IPS-NIHi7 (cell line): ENCODE measurements at regions not wholly inside any gene's neighbourhood (a gene's known extent, or its start where the extent isn't known, plus 50 kb on each side); places are given as distances from the start of the nearest gene placed in this dataset.
"Not testable (repeated sequence)": the region's sequence is repeated elsewhere in the genome, so short reads cannot be mapped to it uniquely, and the experiment has no call there.

ENCODE experiments used
- DNase-seq: peaks from one replicate; pipeline ENCODE4 v3.0.0; 2012; ENCODE audit warnings: mixed read lengths; ENCODE audit errors: extremely low spot score

- no peak for DNase-seq
Observed at GRCh38 chr12:19988001-19988400, 380.3 kb upstream of the PDE3A start.

DNA sequence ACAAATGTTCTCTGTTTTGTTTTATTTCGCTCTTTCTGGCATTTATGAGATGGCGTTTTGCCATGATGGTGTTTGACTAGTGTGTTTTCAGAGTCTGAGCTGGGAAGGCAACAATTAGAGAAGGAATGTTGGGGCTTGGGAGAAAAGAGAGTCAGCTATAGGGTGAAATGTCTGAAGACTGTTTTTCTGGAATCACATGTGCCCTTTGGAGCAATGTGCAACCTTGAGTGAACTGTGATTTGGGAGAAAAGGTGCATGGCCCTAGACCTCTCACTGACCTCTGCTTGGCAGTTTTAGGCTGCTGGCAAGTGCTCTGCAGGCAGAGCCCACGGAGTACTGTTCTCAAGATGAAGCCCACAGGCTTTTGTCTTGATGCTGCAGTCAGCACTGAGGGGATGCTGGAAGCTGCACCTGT, 379.9 kb upstream of the PDE3A start:
- DNase-seq = no peak

- no peak for DNase-seq
Observed at GRCh38 chr12:19988948-19989347, 379.4 kb upstream of the PDE3A start.

DNA sequence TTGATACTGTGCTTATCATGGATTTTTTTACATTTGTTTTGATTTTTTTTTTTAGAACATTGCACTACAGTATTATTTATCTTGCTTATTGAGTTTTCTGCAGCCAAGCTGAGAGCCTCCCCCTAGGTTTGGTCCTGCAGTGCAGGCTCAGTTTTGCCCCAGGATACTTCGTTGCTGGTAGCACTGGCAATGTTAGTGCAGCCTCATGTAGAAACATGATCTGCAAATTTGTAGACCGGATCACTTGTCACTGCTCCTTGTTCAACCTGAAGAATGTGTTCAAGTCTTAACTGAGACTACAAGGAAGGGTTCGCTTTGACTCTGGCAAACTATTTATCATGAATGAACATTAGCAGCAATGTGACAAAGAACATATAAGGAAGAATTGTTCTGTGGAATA, 377.2 kb upstream of the PDE3A start:
- no peak for DNase-seq

DNA sequence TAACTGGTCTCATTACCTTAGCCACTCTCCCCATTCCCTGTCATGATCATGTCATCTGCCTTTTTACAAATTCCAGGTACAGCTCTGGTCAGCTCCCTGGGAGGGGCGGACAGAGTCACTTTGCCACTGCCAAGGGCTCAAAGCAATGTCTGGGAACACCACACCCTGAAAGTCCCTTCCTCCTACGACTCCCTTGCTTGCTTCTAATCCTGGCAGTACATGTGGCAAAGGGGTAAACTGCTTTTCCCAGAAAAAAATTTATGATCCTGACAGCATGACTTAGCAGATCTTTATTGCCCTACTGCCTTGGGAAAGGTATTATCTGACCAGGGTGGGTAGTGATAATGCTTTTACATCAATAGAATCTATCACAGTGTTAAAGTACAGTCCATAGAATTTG, 376.0 kb upstream of the PDE3A start:
- DNase-seq = no peak

DNA sequence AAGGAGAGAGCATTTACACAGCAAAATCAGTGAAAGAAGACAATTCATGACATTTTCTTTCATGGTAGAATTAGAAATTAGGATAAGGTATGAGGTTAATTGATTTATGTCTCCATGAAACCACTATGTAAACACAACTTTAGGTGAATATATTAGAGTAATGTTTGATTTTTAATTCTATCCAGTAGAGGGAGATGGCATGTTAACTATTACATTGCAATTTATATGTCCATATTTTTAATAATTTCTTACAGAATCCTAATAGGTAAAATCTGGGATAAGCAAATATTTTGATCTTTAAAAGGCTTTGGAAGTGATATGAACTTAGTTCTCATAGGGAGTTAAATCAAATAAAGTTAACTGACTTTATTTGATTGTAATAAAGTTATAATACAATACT, 373.4 kb upstream of the PDE3A start:
- no peak for DNase-seq

DNA sequence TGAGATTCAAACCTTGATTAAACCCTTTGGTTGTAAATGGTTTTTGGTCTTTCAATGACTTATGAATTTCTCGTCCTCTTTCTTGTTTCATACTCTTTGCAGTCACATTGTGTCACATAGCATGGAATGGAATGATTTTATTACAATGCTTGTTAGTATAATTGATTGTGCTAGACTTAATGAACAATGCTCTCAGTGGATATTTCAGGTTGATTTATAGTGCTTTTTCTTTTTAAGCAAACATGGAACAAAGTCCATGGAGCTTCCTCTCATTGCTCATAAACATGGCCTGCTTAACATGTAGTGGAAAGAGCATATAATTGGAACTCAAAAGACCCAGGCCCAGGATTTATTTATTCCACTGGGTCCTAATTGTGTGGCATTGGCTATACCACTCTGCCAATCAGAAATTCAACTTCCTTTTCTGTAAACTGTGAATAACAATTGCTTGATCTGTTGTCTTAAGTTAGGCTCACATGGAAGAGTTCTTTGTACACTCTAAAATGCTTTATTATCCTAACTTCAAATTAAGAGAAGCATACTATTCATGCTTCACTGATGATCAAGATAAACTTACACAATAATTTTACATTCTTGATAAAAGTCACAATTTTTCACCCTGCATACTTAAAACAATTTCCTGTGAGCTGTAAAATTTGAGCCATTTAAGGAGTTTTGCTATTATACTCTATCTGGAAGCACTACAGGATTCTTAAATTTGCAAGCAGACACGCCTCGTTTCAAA, 370.5 kb upstream of the PDE3A start:
- no peak for DNase-seq

DNA sequence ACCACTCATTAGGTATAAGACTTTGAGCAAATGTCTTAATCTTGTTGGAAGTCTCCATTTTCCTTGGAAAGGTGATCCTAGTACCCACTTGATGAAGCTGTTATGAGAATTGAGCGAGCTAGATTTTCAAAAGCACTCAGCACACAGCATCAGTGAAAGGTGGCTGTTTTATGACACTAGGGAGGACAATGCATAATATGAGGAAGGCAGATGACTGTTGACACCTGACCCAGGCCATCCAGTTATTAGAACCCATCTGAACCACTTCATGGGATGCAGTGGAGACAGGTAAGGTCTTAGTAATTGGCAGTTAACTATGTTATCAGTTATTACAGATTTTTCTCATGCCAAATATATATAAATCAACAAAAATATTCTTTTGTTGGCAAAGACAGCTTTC, 369.9 kb upstream of the PDE3A start:
- no peak for DNase-seq

- DNase-seq = no peak
Observed at GRCh38 chr12:19998961-19999804, 369.2 kb upstream of the PDE3A start.

- no peak for DNase-seq
Observed at GRCh38 chr12:19999805-20000138, 368.6 kb upstream of the PDE3A start.

DNA sequence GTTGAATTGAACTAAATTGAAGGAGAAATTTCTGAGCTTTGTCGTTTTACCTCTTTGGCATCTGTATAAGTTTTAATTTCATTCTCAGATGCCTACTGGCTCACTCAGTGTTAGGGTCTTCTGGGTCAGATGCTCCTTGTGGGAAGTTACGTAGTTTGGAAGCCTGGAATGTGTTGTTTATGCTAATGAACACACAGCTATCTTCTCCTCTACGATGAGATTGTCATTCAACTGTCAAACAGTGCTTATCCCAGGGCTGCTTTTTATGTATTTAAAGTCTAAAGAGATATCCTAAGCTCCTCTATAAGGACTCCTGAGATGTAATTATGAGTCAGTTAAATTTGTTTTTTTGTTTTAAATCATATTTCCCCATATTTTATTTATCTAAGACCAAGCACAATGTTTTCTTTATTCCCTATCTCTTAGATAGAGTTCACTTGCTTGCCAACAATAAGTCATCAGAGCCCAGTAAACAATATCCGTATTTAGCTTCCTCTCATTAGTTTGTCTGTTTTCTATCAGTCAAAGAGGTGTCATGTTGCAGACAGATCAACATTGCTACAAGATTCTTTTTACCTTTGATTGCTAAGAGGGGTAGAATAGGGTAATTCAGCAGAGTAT, 368.0 kb upstream of the PDE3A start:
- DNase-seq = no peak

GRCh38 chr12:20003252-20003651, 365.1 kb upstream of the PDE3A start:
- no peak for DNase-seq

GRCh38 chr12:20004952-20005351, 363.4 kb upstream of the PDE3A start:
- no peak for DNase-seq

- DNase-seq = no peak
Observed at GRCh38 chr12:20006871-20007730, 361.2 kb upstream of the PDE3A start.

GRCh38 chr12:20009965-20010364, 358.4 kb upstream of the PDE3A start:
- not testable (repeated sequence) for DNase-seq

DNA sequence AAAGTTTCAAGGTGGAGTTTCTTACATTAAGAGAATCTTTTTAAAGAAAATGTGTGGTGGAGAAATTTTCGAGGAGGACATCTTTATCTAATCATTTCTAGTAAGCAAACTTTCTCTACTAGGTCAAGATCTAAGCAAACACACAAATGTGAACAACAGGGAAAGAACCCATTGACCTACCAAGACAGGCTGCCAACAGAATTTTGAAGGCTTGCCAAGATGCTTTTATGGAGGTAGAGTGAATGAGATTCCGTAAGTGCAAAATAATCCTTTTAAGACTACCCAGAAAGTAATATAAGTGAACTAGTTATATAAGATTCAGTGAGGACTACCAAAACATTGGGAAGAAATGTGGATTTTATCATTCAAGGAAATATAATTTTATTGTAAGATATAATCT, 357.1 kb upstream of the PDE3A start:
- no peak for DNase-seq

- DNase-seq = no peak
Observed at GRCh38 chr12:20017802-20018201, 350.5 kb upstream of the PDE3A start.

DNA sequence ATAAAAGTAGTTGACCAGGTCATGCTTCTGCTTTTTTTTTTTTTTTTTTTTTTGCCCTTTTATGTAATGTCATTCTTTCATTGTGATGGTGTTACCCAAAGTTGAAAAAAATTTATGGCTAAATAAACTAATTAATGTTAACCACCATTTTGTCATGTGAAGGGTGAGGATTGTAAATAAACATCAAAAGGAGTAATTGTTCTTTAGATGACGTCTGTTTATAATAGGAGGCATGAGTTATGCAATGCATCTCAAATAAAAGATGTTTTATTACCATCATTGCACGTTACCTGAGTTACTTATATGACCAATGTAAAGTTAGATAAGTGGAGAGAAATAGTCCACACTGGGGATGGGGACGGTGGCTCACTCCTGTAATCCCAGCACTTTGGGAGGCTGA, 349.9 kb upstream of the PDE3A start:
- no peak for DNase-seq

DNA sequence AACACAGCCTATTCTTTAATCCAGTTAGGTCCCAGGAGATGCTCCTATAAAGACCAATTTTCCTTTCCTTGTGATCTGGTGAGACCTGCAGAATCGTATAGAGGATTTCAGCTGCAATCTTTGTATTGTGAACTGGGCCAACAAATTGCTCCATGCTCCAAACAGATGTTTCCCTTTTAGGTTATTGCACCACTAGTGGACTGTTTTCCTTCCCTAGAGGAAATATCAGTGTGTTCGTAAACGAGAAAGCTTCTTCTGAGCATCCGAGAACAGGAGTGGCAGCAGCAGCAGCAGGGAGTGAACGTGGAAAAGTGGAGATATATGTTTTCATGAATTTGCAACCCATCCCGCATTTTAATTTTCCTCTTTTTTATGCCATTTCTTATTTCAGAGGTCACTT, 344.1 kb upstream of the PDE3A start:
- DNase-seq = no peak

DNA sequence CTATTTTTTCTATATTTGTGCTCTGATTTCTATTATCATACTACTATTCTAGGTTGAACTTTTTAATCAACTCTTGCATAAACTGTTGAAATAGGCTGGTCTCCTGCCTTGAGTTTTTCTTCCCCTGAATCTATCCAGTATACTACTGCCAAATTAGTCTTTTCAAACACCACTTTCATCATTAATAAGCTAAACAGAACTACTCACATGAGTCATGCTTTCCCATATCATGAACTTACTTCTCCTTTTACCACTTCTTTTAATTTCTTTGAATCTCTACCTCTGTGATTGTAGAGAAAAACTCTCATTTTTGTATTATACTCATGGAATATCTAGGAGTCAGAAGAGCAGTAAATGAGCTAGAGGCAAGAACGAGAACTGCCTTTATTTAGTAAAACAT, 340.3 kb upstream of the PDE3A start:
- no peak for DNase-seq

DNA sequence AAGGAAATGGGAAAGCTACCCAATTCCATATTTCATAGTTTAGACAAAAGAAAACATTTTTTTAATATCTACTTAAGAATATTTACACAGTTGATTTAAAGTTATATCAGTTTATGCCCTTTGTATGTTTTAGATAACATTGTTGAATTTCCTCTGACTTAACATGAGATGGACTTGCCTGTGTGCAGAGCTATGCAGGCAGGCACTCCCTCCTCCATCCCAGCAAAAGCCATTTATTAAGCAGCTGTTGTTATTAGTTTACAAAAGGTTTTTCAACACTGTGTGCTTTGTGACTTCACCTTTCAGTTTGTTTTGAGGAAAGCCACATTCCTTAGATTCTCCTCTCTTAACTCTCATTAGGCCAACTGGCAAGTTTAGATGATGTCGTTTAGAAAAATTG, 337.5 kb upstream of the PDE3A start:
- DNase-seq = no peak

GRCh38 chr12:20039562-20039961, 328.8 kb upstream of the PDE3A start:
- no peak for DNase-seq
